Coronary artery (tissue), 2 donors: ENCODE measurements at regions not wholly inside any gene's neighbourhood (a gene's known extent, or its start where the extent isn't known, plus 50 kb on each side); places are given as distances from the start of the nearest gene placed in this dataset.

ENCODE experiments used
- DNase-seq: peaks from one replicate; pipeline ENCODE4 v3.0.0-alpha.2; 2017; ENCODE audit warnings: low spot score
- H3K27ac ChIP-seq, 2 donors: fragments of 200-600 bp; sonication (generic); one replicate each; pipeline ENCODE4 v1.5.1; 2016 to 2019
- H3K4me3 ChIP-seq: fragments of 200-600 bp; sonication (generic); 2 replicates; pipeline ENCODE4 v1.5.1; 2016; ENCODE audit warnings: mild to moderate bottlenecking, moderate library complexity
- CTCF ChIP-seq: fragments of 200-600 bp; sonication (generic); IDR thresholded peaks from one replicate; pipeline ENCODE4 v1.5.1; 2019; ENCODE audit warnings: antibody characterized with exemption

DNA sequence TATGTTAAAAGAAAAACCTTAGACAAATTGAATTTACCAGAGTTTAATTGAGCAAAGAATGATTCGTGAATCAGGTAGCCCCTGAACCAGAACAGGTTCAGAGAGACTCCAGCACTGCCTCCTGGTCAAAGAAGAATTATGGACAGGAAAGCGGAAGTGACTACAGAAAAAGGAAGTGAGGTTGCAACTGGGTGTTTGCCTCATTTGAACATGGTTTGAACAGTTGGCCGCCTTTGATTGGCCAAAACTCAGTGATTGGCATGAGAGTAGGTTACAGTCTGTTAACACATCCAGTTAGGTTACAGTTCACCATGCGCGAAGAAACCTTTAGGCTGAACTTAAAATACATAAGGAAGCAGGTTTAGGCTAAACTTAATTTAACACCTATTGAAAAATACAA is 248.8 kb downstream of the TFAP2A start:
- TF ChIP-seq CTCF = no peak
- Histone ChIP-seq H3K4me3 (no peak overlapping the region), H3K27ac (no peak overlapping the region)
- DNase-seq = no peak

DNA sequence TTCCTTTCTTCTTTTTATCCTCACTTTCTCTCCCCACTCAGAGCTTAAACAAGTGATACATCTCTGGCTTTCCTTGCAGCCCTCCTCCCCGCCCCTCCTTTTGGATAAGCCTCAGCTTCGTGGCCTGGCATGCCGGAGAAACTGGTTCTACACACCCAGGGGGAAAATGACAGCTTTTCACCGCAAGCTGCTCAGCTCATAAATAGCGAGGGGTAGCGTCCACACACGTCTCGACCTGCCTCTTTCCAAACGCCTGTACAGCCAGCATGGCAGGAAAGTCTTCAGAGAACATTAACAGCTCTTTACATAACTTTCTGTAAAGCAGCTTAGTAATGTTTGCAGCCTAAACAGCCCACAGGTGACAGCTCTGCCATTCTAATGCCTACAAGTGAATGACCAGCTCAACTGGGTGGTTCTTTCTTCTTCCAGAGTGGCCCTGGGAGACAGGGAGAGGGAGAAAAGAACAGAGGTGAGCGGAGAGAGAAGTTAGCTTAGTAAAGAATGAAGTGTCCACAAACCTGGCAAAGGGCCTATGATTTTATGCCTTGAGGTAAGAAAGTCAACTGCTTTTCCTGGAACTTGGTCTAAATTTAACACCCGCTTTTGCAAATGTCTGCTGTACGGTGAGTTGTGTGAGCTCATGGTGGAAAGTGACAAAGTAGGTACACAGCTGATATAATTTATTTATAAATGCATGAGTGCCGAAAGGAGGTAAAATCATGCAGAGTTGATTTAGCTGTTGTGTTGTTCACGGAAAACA is 251.5 kb downstream of the TFAP2A start:
- Histone ChIP-seq H3K27ac (no peak overlapping the region), H3K4me3 (no peak overlapping the region)
- TF ChIP-seq CTCF = no peak
- DNase-seq = no peak

- no peak for DNase-seq
- Histone ChIP-seq H3K4me3 (no peak overlapping the region), H3K27ac (no peak overlapping the region)
- no peak for TF ChIP-seq CTCF
These were observed 258.0 kb downstream of the TFAP2A start for GRCh38 chr6:10156875-10157274.

GRCh38 chr6:10154251-10154650 is 260.6 kb downstream of the TFAP2A start:
- Histone ChIP-seq H3K4me3 (no peak overlapping the region), H3K27ac (no peak overlapping the region)
- no peak for DNase-seq
- no peak for TF ChIP-seq CTCF

- no peak for TF ChIP-seq CTCF
These were observed 263.5 kb downstream of the TFAP2A start for GRCh38 chr6:10151144-10151915.

GRCh38 chr6:10149603-10150002 is 265.3 kb downstream of the TFAP2A start:
- TF ChIP-seq CTCF = no peak
- no peak for DNase-seq

More at GRCh38 chr6:10151144-10151915, 263.5 kb downstream of the TFAP2A start:
- H3K4me3 ChIP-seq = no peak overlapping the region
- no peak for DNase-seq
- no peak overlapping the region for H3K27ac ChIP-seq

More at GRCh38 chr6:10149603-10150002, 265.3 kb downstream of the TFAP2A start:
- Histone ChIP-seq H3K4me3 (no peak overlapping the region), H3K27ac (no peak overlapping the region)
